Stimulated activated CD8-positive, alpha-beta memory T cell treated with anti-CD3 and anti-CD28 coated beads, Interleukin-2, amount 100 ng/mL, for 1 hour (primary cell): ENCODE measurements at regions not wholly inside any gene's neighbourhood (a gene's known extent, or its start where the extent isn't known, plus 50 kb on each side); places are given as distances from the start of the nearest gene placed in this dataset.
"Not testable (repeated sequence)": the region's sequence is repeated elsewhere in the genome, so short reads cannot be mapped to it uniquely, and the experiment has no call there.

Source experiments
- DNase-seq, 2 donors: peaks; one replicate each; pipeline ENCODE4 v3.0.0-alpha.2; 2020; ENCODE audit warnings: low read depth in 2 of 2

DNA sequence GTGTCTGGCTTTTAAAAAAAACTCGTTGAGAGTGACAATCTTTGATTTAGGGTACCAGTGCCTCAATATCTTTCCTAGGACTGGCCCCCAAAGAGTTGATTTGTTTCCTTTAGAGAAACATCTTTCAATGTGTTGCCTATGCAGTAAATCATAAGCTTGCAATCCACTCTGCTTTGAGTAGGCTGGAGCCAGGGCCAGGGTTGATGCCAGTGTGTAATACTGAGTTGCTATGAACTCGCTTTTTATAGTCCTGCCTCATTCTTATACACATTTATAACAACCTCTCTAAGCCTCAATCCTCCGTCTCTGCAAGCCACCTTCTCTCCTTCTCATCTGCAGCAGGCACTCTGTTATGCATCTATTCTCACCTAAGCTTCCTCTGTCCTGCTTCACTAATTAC lies 674.9 kb upstream of the POM121L12 start:
- DNase-seq = no peak

DNA sequence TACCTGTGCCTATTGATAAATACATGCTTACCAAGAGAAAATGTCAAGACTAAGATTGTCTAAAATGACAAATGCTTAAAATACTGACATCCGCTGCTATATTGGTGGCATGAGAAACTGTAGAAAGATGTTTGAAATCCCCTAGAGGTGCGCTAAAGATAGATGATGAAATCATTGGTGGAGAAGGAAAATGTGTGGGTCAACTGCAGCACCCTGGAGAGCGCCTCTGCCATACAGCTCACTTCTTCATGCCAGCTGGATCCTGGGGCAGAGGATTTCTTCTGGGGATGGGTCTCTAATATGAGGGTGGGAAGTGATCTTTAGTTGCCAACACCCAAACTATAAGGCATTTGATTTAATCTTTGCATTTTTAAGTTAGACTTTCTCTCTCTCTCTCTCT lies 680.4 kb upstream of the POM121L12 start:
- no peak for DNase-seq

DNA sequence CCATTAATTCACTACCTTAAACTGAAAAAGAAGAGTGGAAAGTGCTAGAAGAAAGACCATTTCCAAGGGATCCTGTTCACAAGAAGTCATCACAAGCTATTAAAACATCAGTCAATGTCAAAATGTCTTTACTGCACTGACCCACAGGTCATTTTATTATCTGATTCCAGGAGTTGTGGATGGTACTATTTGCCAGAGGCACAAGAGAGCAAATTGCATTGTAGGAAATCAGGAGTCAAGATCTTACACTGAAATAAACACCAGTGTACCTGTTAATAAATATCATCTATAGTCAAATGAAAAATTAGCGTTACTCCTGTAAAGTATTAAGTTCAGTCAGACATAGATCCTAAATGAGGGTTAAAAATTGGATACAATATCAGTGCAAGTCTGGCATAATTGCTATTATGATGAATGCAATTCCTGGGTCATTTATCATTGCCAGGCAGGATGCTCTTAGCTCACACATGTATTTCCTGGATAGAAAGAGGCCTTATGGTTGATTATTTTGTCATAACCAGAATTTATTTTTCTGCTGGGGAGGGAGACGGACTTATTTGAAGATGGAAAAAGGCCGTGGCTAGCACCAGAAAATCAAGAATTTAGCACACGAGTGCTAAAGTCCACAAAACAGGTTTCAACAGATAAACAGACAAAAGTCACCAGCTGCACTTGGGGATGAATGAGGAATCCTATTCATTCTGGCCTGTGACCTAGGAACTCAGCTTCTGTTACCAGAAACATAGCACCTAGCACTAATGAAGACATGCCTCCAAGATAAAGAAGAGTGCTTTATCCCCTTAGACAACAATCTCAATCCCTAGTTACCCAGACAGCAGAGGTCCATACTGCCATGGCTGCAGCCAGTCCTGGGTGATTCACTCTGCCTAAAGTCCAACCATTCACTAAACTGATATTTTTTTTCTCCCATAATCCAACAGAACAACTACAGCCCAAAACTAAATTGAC lies 683.1 kb upstream of the POM121L12 start:
- no peak for DNase-seq

DNA sequence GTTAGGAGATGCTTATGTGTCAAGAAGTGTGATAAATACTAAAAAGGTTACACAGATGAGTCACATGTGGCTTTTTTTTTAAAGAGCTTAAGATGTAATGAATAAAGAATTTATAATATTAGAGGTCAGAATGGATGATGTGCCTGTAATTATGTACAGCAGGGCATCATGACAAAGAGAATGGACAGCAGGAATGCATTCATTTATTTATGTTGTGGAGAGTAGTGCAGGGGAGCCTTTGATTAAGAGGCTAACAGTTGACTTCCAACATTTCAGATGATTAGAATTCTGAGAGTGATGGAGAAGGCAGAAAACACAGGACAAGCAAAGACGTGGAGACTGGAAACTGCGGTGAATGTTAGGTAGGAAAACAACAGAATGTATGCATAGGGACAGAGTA lies 691.4 kb upstream of the POM121L12 start:
- no peak for DNase-seq

- DNase-seq = no peak
Observed at GRCh38 chr7:52340067-52340466, 695.4 kb upstream of the POM121L12 start.

GRCh38 chr7:52328328-52328727 lies 707.1 kb upstream of the POM121L12 start:
- DNase-seq = not testable (repeated sequence)

- DNase-seq = no peak
Observed at GRCh38 chr7:52325237-52325636, 710.2 kb upstream of the POM121L12 start.

DNA sequence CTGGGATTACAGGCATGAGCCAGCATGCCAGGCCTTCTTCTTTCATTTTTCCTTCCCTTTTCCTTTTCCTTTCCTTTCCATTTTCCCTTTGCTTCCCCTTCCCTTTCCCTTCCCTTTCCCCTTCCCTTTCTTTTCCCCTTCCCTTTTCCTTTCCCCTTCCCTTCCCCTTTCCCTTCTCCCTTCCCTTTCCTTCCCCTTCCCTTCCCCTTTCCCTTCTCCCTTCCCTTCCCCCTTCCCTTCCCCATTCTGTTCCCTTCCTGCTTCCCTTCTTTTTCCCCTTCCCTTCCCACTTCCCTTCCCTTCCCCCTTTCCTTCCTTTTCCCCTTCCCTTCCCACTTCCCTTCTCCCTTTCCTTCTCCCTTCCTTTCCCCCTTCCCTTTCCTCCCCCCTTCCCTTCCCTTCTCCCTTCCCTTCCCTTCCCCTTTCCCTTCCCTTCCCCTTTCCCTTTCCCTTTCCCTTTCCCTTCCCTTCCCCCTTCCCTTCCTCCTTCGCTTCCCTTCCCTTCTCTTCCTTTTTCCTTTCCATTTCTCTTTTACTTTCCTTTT lies 712.2 kb upstream of the POM121L12 start:
- no peak for DNase-seq

DNA sequence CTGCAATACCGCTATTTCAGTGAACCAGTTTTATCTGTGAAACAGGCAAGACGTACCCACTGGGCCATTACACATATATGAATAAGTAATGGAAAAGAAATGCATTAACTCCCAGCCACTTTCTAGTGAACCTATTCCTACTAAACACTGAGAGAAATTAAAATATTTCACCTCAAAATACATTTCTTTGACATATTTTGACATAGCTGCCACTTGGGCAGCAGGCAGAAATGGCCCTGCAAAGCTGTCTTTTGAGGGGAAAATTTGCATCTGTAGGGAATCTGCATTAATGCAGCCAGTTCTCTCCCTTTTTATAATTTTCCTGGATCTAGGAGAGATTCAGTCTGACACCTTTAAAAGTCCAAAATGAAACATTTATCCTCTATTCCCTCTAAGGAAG lies 714.8 kb upstream of the POM121L12 start:
- DNase-seq = no peak

DNA sequence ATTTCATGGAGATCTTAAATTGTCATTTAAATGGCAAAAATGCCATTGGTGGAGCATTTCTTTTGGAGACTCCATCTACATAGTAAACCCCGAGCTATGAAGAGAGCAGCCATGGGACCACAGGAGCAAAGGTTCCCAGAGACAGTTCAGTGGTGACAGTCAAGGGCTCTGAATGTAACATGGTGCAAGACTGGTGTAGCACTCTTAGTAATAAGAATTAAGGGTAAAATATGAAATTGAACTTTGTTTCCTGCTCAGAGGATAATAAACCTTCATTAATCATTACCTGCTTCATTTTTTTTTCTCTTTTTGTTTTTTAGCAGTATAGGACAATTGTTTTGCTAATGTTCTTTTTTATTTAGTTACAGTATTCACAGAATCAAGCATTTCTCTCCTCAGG lies 717.5 kb upstream of the POM121L12 start:
- no peak for DNase-seq

DNA sequence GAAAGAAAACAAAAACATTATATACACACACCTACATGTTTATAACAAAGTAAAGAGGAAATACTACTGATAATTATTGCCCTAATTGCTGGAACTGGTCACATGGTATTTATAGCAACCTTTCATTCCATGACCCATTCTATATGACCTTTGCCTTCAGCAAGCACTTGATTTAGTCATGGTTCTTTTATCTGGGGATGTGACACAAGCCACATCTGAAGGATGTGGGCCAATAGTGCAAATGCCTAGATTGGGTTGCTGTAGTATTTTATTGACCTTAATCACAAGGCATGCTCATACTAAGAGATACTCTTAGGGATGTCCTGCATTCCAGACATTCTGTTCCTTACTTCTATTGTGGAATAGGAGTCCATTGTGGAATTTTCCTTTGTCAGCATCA lies 723.5 kb upstream of the POM121L12 start:
- DNase-seq = no peak

DNA sequence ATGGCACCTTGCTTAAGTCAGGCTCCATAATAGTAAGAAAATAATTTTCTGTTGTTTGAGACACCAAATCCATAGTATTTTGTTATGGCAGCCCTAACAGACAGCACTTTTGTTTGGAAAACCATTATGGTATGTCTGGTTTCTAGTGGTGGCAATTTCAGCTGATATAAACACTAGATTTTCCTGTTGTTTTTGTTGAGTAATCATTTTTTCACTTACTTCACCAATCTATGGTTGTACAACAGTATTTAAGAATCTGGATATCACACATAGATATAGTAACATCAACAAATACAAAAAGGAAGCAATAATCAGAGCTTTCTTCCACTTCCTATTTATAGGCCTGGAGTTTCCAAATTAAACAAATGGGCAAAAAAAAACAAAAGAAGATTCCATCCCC lies 725.8 kb upstream of the POM121L12 start:
- no peak for DNase-seq

GRCh38 chr7:52302765-52303520 lies 732.5 kb upstream of the POM121L12 start:
- no peak for DNase-seq

DNA sequence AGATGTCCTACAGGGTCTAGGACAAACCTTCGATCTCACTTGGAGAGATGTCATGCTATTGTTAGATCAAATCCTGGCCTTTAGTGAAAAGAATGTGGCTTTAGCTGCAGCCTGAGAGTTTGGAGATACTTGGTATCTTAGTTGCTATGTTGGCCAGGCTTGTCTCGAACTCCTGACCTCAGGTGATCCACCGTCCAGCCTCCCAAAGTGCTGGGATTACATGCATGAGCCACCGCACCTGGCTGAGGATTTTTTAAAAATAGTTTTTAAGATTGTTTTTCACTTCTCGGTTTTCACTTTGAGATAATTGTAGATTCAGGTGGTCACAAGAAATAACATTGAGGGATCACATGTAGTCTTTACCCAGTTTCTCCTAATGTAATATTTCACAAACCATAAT lies 738.3 kb upstream of the POM121L12 start:
- DNase-seq = no peak

DNA sequence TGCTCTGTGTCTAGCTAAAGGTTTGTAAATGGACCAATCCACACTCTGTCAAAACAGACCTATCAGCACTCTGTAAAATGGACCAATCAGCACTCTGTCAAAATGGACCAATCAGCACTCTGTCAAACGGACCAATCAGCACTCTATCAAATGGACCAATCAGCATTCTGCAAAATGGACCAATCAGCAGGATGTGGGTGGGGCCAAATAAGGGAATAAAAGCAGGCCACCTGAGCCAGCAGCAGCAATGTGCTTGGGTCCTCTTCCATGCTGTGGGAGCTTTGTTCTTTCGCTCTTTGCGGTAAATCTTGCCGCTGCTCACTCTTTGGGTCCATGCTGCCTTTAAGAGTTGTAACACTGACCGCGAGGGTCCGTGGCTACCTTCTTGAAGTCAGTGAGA lies 740.5 kb upstream of the POM121L12 start:
- DNase-seq = no peak

DNA sequence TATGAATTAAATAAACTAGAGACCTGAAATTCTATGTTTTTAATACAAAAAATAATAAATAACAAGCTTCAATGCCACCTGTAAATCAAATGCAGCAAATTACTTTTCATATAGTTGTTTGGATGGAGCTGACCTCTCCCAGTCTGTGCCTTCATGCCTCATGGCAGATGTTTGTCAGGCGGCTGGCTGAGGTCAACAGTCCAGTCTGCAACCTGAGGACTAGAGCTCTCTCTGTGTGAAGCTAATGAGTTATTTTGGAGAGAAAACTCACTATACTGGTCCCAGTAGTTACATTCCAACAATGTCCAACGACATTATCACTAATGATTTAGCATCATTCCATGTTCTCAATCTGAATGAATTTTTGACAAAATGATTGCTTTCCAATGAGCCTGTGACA lies 746.2 kb upstream of the POM121L12 start:
- no peak for DNase-seq

DNA sequence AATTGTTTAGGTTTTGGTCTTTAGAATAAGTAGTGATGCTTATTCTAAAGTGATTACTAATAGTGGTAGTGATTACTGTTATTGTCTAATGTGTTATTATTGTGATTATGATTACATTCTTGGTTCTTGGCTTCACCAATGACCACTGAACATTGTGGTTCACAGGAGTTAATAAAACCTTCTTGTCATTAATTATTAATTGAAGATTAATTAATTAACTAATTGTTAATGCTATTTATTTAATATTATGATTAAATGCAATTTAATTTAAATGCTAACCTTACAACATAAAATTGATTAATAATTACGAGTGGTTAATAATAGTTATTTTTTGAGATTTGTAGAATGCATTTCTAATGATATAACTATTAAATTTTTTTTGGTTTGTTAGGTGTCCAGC lies 747.7 kb upstream of the POM121L12 start:
- no peak for DNase-seq

- no peak for DNase-seq
Observed at GRCh38 chr7:52285689-52286088, 749.7 kb upstream of the POM121L12 start.

- DNase-seq = no peak
Observed at GRCh38 chr7:52283335-52283734, 752.1 kb upstream of the POM121L12 start.

GRCh38 chr7:52273685-52274610 lies 761.5 kb upstream of the POM121L12 start:
- no peak for DNase-seq

- no peak for DNase-seq
Observed at GRCh38 chr7:52271703-52272102, 763.7 kb upstream of the POM121L12 start.

- DNase-seq = no peak
Observed at GRCh38 chr7:52270301-52270700, 765.1 kb upstream of the POM121L12 start.
